GM18868 (cell line): ENCODE measurements at regions not wholly inside any gene's neighbourhood (a gene's known extent, or its start where the extent isn't known, plus 50 kb on each side); places are given as distances from the start of the nearest gene placed in this dataset.
"Not testable (repeated sequence)": the region's sequence is repeated elsewhere in the genome, so short reads cannot be mapped to it uniquely, and the experiment has no call there.

ENCODE experiments used
- ATAC-seq: cut with Tn5 transposase; IDR thresholded peaks from one replicate; pipeline ENCODE4 v1.9.1; 2021; ENCODE audit warnings: mild to moderate bottlenecking, moderate library complexity; ENCODE audit not compliant: unreplicated experiment

- no peak for ATAC-seq
Observed at GRCh38 chr20:1827510-1827973, 67.7 kb upstream of the SIRPA start.

- no peak for ATAC-seq
Observed at GRCh38 chr20:1825938-1826445, 69.2 kb upstream of the SIRPA start.

GRCh38 chr20:1825507-1825906, 69.7 kb upstream of the SIRPA start:
- ATAC-seq = no peak

GRCh38 chr20:1824834-1825233, 70.4 kb upstream of the SIRPA start:
- no peak for ATAC-seq

- ATAC-seq = no peak
Observed at GRCh38 chr20:1824181-1824580, 71.0 kb upstream of the SIRPA start.

GRCh38 chr20:1823450-1823844, 71.8 kb upstream of the SIRPA start:
- ATAC-seq = no peak

GRCh38 chr20:1822564-1823449, 72.4 kb upstream of the SIRPA start:
- no peak for ATAC-seq

GRCh38 chr20:1820138-1821079, 74.8 kb upstream of the SIRPA start:
- no peak for ATAC-seq

- no peak for ATAC-seq
Observed at GRCh38 chr20:1819311-1820137, 75.7 kb upstream of the SIRPA start.

- no peak for ATAC-seq
Observed at GRCh38 chr20:1818895-1819294, 76.3 kb upstream of the SIRPA start.

GRCh38 chr20:1818247-1818840, 76.9 kb upstream of the SIRPA start:
- no peak for ATAC-seq

- no peak for ATAC-seq
Observed at GRCh38 chr20:1817577-1818211, 77.5 kb upstream of the SIRPA start.

GRCh38 chr20:1816384-1817381, 78.5 kb upstream of the SIRPA start:
- ATAC-seq = no peak

- ATAC-seq = no peak
Observed at GRCh38 chr20:1815502-1816085, 79.6 kb upstream of the SIRPA start.

- ATAC-seq = not testable (repeated sequence)
Observed at GRCh38 chr20:1814861-1815260, 80.3 kb upstream of the SIRPA start.

- no peak for ATAC-seq
Observed at GRCh38 chr20:1813674-1814635, 81.3 kb upstream of the SIRPA start.

GRCh38 chr20:1813101-1813529, 82.1 kb upstream of the SIRPA start:
- no peak for ATAC-seq
